Endothelial cell of umbilical vein (primary cell): ENCODE measurements at regions not wholly inside any gene's neighbourhood (a gene's known extent, or its start where the extent isn't known, plus 50 kb on each side); places are given as distances from the start of the nearest gene placed in this dataset.

ENCODE experiments used
- EZH2 ChIP-seq: IDR thresholded peaks from 2 replicates; pipeline ENCODE4 v1.6.1; 2012; ENCODE audit warnings: borderline replicate concordance, low read depth, mild to moderate bottlenecking, moderate library complexity, low read length, inconsistent platforms; ENCODE audit not compliant: severe bottlenecking
- GATA2 ChIP-seq: IDR thresholded peaks from 2 replicates; pipeline ENCODE4 v1.7.0; 2011; ENCODE audit warnings: low read depth, mild to moderate bottlenecking, moderate library complexity, mixed read lengths, low read length; ENCODE audit not compliant: insufficient read length, insufficient read depth
- JUN ChIP-seq: IDR thresholded peaks from 2 replicates; pipeline ENCODE4 v1.6.1; 2011; ENCODE audit warnings: borderline replicate concordance, low read depth; ENCODE audit not compliant: insufficient read length, insufficient read depth
- MYC ChIP-seq: IDR thresholded peaks from one replicate; pipeline ENCODE4 v1.6.1; 2011; ENCODE audit warnings: mild to moderate bottlenecking, low read depth, low read length
- POLR2A ChIP-seq: IDR thresholded peaks from 2 replicates; pipeline ENCODE4 v1.6.1; 2012; ENCODE audit warnings: low read depth, mild to moderate bottlenecking, control low read depth, low read length
- POLR2AphosphoS5 ChIP-seq: IDR thresholded peaks from 2 replicates; pipeline ENCODE4 v1.6.1; 2012; ENCODE audit warnings: low read depth, mild to moderate bottlenecking, control low read depth, low read length, moderate library complexity; ENCODE audit not compliant: insufficient read depth
- TF ChIP-seq, protein P1 (sequence below), 2 donors: IDR thresholded peaks; 1 replicate in 1 of 2; 2 replicates in 1 of 2; pipeline ENCODE4 v1.5.1; 2011; ENCODE audit warnings: low read length in 2 of 2, mild to moderate bottlenecking in 2 of 2, moderate library complexity in 2 of 2, control low read depth in 1 of 2, inconsistent platforms in 1 of 2, low read depth in 1 of 2; ENCODE audit not compliant: insufficient read depth in 1 of 2; ENCODE audit errors: extremely low read depth in 1 of 2
- TF ChIP-seq, protein P2 (sequence below): IDR thresholded peaks from 2 replicates; pipeline ENCODE4 v1.6.1; 2011; ENCODE audit not compliant: insufficient read depth, insufficient read length

- TF ChIP-seq POLR2A (no peak), EZH2 (no peak), POLR2AphosphoS5 (no peak), JUN (no peak), GATA2 (no peak), MYC (no peak)
- TF ChIP-seq, protein P1, sequence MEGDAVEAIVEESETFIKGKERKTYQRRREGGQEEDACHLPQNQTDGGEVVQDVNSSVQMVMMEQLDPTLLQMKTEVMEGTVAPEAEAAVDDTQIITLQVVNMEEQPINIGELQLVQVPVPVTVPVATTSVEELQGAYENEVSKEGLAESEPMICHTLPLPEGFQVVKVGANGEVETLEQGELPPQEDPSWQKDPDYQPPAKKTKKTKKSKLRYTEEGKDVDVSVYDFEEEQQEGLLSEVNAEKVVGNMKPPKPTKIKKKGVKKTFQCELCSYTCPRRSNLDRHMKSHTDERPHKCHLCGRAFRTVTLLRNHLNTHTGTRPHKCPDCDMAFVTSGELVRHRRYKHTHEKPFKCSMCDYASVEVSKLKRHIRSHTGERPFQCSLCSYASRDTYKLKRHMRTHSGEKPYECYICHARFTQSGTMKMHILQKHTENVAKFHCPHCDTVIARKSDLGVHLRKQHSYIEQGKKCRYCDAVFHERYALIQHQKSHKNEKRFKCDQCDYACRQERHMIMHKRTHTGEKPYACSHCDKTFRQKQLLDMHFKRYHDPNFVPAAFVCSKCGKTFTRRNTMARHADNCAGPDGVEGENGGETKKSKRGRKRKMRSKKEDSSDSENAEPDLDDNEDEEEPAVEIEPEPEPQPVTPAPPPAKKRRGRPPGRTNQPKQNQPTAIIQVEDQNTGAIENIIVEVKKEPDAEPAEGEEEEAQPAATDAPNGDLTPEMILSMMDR (IDR thresholded peaks at IDR 0.05; ENCODE audit: extremely low read depth in 1 of 2, insufficient read depth in 1 of 2, low read depth in 1 of 2, low read length in 2 of 2), result no peak
- TF ChIP-seq, protein P2, sequence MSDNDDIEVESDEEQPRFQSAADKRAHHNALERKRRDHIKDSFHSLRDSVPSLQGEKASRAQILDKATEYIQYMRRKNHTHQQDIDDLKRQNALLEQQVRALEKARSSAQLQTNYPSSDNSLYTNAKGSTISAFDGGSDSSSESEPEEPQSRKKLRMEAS, result no peak
Observed at GRCh38 chr4:181827246-181827645, 416.0 kb upstream of the TENM3 start.
